ENCODE measurements at regions not wholly inside any gene's neighbourhood (a gene's known extent, or its start where the extent isn't known, plus 50 kb on each side); places are given as distances from the start of the nearest gene placed in this dataset.

DNA sequence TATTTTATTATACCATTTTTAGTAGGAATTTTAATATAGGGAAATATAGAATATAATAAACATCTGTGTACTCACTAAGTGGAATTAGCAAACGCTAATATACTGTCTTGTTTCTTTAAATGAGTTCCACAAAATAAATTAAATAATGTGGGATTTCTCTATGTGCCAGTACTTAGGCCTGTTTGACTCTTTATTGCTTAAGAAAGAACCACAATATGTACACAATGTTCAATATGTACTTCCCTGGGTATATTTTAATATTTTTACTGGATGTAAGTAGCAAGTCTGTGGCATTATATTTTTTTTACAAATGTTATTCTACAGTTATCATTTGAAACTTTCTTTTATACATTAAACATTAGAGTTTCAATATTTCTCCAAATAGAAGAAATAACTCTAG lies 92.5 kb upstream of the CARD18 start:
- H3K27ac Mint-ChIP-seq, result no peak overlapping the region
- no peaks in the 10 kb centered on the region for H3K36me3 Mint-ChIP-seq
- H3K4me1 Mint-ChIP-seq, result peaks cover 8% of the 10 kb centered on the region
- H3K27me3 Mint-ChIP-seq (ENCODE audit: low read depth), result no peaks in the 10 kb centered on the region
- DNase-seq (ENCODE audit: low spot score in 2 of 2, unreplicated experiment in 2 of 2), result no peak
- H3K9me3 Mint-ChIP-seq, result peaks cover 5% of the 10 kb centered on the region
- TF ChIP-seq CTCF (IDR thresholded peaks at IDR 0.05; ENCODE audit: unreplicated experiment), result no peak
- H3K4me3 Mint-ChIP-seq, result no peak overlapping the region

DNA sequence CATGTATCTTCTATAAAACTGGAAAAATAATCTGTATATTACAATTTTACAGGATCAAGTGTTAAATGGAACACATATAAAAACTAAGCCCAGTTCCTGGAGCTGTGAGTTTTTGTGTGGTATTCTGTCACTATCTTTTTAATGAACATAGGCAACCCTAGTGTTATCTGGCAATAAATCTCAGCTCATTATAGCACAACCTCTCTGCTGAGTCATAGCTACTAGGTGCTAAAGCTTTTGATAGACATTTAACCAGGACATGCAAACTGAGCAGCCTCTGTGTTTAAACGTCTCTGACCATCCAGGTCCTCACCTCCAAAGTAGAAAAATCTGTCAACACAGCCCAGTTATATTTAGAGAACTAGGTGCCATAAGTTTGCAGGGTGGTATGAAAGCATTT lies 91.0 kb upstream of the CARD18 start:
- Mint-ChIP-seq H3K4me1 (peaks cover 16% of the 10 kb centered on the region), H3K36me3 (no peaks in the 10 kb centered on the region), H3K27ac (no peak overlapping the region), H3K9me3 (peaks cover 5% of the 10 kb centered on the region), H3K4me3 (no peak overlapping the region), H3K27me3 (ENCODE audit: low read depth) (no peaks in the 10 kb centered on the region)
- TF ChIP-seq CTCF (IDR thresholded peaks at IDR 0.05; ENCODE audit: unreplicated experiment), result no peak
- DNase-seq (ENCODE audit: low spot score in 2 of 2, unreplicated experiment in 2 of 2), result no peak

DNA sequence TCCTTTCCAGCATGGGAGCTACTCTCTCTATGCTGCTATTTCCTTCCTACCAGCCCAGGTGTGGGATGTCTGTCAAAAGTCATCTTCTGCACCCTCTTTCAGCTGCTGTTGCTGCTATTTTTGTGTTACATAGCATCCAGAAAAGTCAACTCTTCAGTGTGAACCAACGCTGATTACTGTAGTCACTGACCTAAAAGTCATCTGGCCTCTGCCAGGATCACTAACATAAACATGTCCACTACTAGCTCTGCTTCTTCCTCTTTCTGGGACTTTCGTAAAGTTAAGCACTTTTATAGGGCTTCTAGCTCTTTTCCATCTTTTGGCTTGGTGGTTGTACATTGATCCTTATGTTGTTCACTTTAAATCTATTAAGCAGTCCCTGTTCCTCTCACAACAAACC lies 90.2 kb upstream of the CARD18 start:
- H3K9me3 Mint-ChIP-seq, result peaks cover 5% of the 10 kb centered on the region
- no peak for DNase-seq (ENCODE audit: low spot score in 2 of 2, unreplicated experiment in 2 of 2)
- no peaks in the 10 kb centered on the region for H3K36me3 Mint-ChIP-seq
- H3K4me1 Mint-ChIP-seq, result peaks cover 21% of the 10 kb centered on the region
- TF ChIP-seq CTCF (IDR thresholded peaks at IDR 0.05; ENCODE audit: unreplicated experiment), result no peak
- H3K4me3 Mint-ChIP-seq, result no peak overlapping the region
- H3K27ac Mint-ChIP-seq, result no peak overlapping the region
- no peaks in the 10 kb centered on the region for H3K27me3 Mint-ChIP-seq (ENCODE audit: low read depth)

DNA sequence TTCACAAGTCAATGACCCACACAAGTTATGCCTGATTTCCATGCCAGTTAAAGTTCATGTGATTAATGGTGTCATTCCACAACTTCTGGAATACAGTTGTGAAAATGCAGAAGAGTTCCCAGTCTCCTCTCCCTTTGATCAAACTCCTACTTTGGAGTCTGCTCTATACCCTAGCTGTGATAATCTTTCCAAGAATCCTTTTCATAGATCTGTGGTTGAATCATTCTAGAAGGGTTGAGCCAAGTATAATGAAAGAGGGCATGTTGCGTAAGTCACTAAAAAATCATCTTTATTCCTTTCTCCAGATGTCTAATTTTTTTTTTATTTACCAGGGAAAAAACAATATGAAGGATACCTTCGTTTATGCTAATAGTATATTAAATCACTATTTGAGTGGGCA lies 89.7 kb upstream of the CARD18 start:
- Mint-ChIP-seq H3K27me3 (ENCODE audit: low read depth) (no peaks in the 10 kb centered on the region), H3K4me1 (peaks cover 21% of the 10 kb centered on the region), H3K27ac (no peak overlapping the region), H3K4me3 (no peak overlapping the region), H3K9me3 (peaks cover 5% of the 10 kb centered on the region), H3K36me3 (no peaks in the 10 kb centered on the region)
- no peak for TF ChIP-seq CTCF (IDR thresholded peaks at IDR 0.05; ENCODE audit: unreplicated experiment)
- DNase-seq (ENCODE audit: low spot score in 2 of 2, unreplicated experiment in 2 of 2), result no peak

GRCh38 chr11:105227363-105227762 lies 87.8 kb upstream of the CARD18 start:
- Mint-ChIP-seq H3K36me3 (no peaks in the 10 kb centered on the region), H3K27me3 (ENCODE audit: low read depth) (no peaks in the 10 kb centered on the region), H3K4me3 (no peak overlapping the region), H3K9me3 (peaks cover 5% of the 10 kb centered on the region), H3K4me1 (peaks cover 22% of the 10 kb centered on the region), H3K27ac (no peak overlapping the region)
- no peak for TF ChIP-seq CTCF (IDR thresholded peaks at IDR 0.05; ENCODE audit: unreplicated experiment)
- no peak for DNase-seq (ENCODE audit: low spot score in 2 of 2, unreplicated experiment in 2 of 2)

DNA sequence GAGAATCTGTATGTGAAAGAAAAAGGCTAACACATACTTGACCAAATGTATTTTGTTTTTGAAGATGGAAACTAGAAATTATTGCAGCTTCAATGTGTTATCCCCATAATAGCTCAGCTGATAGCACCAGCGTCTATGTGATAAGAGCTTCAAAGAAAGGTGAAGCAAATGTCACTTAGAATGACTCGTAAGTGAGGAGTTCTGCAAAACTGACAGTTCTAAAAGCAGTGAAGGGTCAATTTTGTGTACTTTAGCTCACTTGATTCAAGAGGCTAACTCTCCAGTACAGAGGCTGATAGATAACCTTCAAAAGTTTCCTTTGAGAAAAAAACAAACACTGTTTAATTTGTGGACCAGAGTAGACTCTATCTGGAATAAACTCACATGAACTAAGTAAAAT lies 87.2 kb upstream of the CARD18 start:
- Mint-ChIP-seq H3K4me3 (no peak overlapping the region), H3K36me3 (no peaks in the 10 kb centered on the region), H3K9me3 (peaks cover 5% of the 10 kb centered on the region), H3K27ac (no peak overlapping the region), H3K4me1 (peaks cover 22% of the 10 kb centered on the region), H3K27me3 (ENCODE audit: low read depth) (no peaks in the 10 kb centered on the region)
- DNase-seq (ENCODE audit: low spot score in 2 of 2, unreplicated experiment in 2 of 2), result no peak
- no peak for TF ChIP-seq CTCF (IDR thresholded peaks at IDR 0.05; ENCODE audit: unreplicated experiment)
